HEK293 (cell line): ENCODE measurements at regions not wholly inside any gene's neighbourhood (a gene's known extent, or its start where the extent isn't known, plus 50 kb on each side); places are given as distances from the start of the nearest gene placed in this dataset.

ENCODE experiments used
- CTCF ChIA-PET: fragments of 350-600 bp; formaldehyde crosslinking; extraction: SDS; loops from one replicate; lab custom pipeline; 2021; ENCODE audit warnings: antibody characterized with exemption; lab: Yijun Ruan, JAX
- POLR2A ChIA-PET: fragments of 300-600 bp; formaldehyde crosslinking; extraction: SDS; loops from one replicate; lab custom pipeline; 2020; ENCODE audit warnings: antibody characterized with exemption, inconsistent platforms; lab: Yijun Ruan, JAX
- H3K27ac ChIP-seq: fragments of 200-500 bp; sonication (Bioruptor generic); 2 replicates; pipeline ENCODE4 v1.5.1; 2014; ENCODE audit warnings: low read depth, low read length, control low read depth, inconsistent platforms; ENCODE audit errors: extremely low read depth
- H3K36me3 ChIP-seq, 2 experiments: fragments of 200-500 bp in 1 of 2; sonication (Bioruptor generic) in 1 of 2; 1 replicate in 1 of 2; 2 replicates in 1 of 2; pipeline ENCODE4 v1.5.1; 2014 to 2017; ENCODE audit warnings: inconsistent platforms in 2 of 2, low read length in 2 of 2; ENCODE audit not compliant: control insufficient read depth in 2 of 2, insufficient read depth in 1 of 2
- H3K4me1 ChIP-seq: fragments of 200-500 bp; sonication (Bioruptor generic); 2 replicates; pipeline ENCODE4 v1.5.1; 2014; ENCODE audit warnings: mild to moderate bottlenecking, low read length, inconsistent platforms; ENCODE audit not compliant: control insufficient read depth, insufficient read depth
- H3K4me3 ChIP-seq: 2 replicates; pipeline ENCODE4 v1.5.1; 2011; ENCODE audit warnings: low read depth, mild to moderate bottlenecking, control low read depth, low read length, moderate library complexity
- H3K9me3 ChIP-seq: fragments of 200-500 bp; sonication (Bioruptor generic); 2 replicates; pipeline ENCODE4 v1.5.1; 2014; ENCODE audit warnings: low read depth, low read length, inconsistent platforms; ENCODE audit not compliant: control insufficient read depth, insufficient read depth
- FEZF1 ChIP-seq: fragments of 450-650 bp; formaldehyde crosslinking; IDR thresholded peaks from 2 replicates; pipeline ENCODE4 v1.5.1; 2016; ENCODE audit warnings: missing biosample characterization, missing genetic modification characterization
- HOXC10 ChIP-seq: sonication (generic); formaldehyde crosslinking; IDR thresholded peaks from 2 replicates; pipeline ENCODE4 v1.8.1; 2023; ENCODE audit warnings: mild to moderate bottlenecking, missing genetic modification reagents
- KLF7 ChIP-seq: fragments of 450-650 bp; formaldehyde crosslinking; IDR thresholded peaks from 2 replicates; pipeline ENCODE4 v1.5.1; 2016; ENCODE audit warnings: missing biosample characterization, missing genetic modification characterization, borderline replicate concordance
- MEIS1 ChIP-seq: sonication (generic); formaldehyde crosslinking; IDR thresholded peaks from 2 replicates; pipeline ENCODE4 v1.8.1; 2022; ENCODE audit warnings: missing genetic modification reagents, mild to moderate bottlenecking, borderline replicate concordance
- SETDB1 ChIP-seq: IDR thresholded peaks from one replicate; pipeline ENCODE4 v1.6.1; 2017; ENCODE audit warnings: mild to moderate bottlenecking, low read length, moderate library complexity, mixed read lengths; ENCODE audit not compliant: insufficient read length
- TRIM28 ChIP-seq: IDR thresholded peaks from 2 replicates; pipeline ENCODE4 v1.6.1; 2011; ENCODE audit warnings: low read length, control low read depth, borderline replicate concordance
- ZBTB48 ChIP-seq: fragments of 450-650 bp; formaldehyde crosslinking; IDR thresholded peaks from 2 replicates; pipeline ENCODE4 v1.5.1; 2016; ENCODE audit warnings: missing biosample characterization, missing genetic modification characterization
- ZBTB8A ChIP-seq: fragments of 450-650 bp; formaldehyde crosslinking; IDR thresholded peaks from 2 replicates; pipeline ENCODE4 v1.5.1; 2016; ENCODE audit warnings: missing biosample characterization, missing genetic modification characterization
- ZNF16 ChIP-seq: fragments of 450-650 bp; formaldehyde crosslinking; IDR thresholded peaks from 2 replicates; pipeline ENCODE4 v1.5.1; 2016; ENCODE audit warnings: low read depth, missing biosample characterization, missing genetic modification characterization
- ZNF433 ChIP-seq: fragments of 450-650 bp; formaldehyde crosslinking; IDR thresholded peaks from 2 replicates; pipeline ENCODE4 v1.5.1; 2016; ENCODE audit warnings: missing biosample characterization, missing genetic modification characterization, low read depth
- ZNF529 ChIP-seq: fragments of 450-650 bp; formaldehyde crosslinking; IDR thresholded peaks from 2 replicates; pipeline ENCODE4 v1.5.1; 2017; ENCODE audit warnings: missing genetic modification characterization, missing biosample characterization; ENCODE audit not compliant: insufficient replicate concordance
- ZNF530 ChIP-seq: fragments of 450-650 bp; formaldehyde crosslinking; IDR thresholded peaks from 2 replicates; pipeline ENCODE4 v1.5.1; 2016; ENCODE audit warnings: low read depth, missing biosample characterization, missing genetic modification characterization
- ZNF548 ChIP-seq: fragments of 450-650 bp; formaldehyde crosslinking; IDR thresholded peaks from 2 replicates; pipeline ENCODE4 v1.5.1; 2016; ENCODE audit warnings: missing biosample characterization, missing genetic modification characterization
- ZNF555 ChIP-seq: fragments of 450-650 bp; formaldehyde crosslinking; conservative IDR thresholded peaks from 2 replicates; pipeline ENCODE4 v1.5.1; 2017; ENCODE audit warnings: missing biosample characterization, mild to moderate bottlenecking, missing genetic modification characterization, inconsistent platforms
- ZNF629 ChIP-seq: fragments of 450-650 bp; formaldehyde crosslinking; IDR thresholded peaks from 2 replicates; pipeline ENCODE4 v1.5.1; 2017; ENCODE audit warnings: missing biosample characterization, missing genetic modification characterization
- ZNF664 ChIP-seq: fragments of 450-650 bp; formaldehyde crosslinking; IDR thresholded peaks from 2 replicates; pipeline ENCODE4 v1.5.1; 2016; ENCODE audit warnings: missing biosample characterization, missing genetic modification characterization
- ZNF837 ChIP-seq: fragments of 450-650 bp; formaldehyde crosslinking; IDR thresholded peaks from 2 replicates; pipeline ENCODE4 v1.5.1; 2016; ENCODE audit warnings: missing biosample characterization, missing genetic modification characterization
- TF ChIP-seq, protein P1 (sequence below): fragments of 450-650 bp; formaldehyde crosslinking; optimal IDR thresholded peaks from 2 replicates; pipeline ENCODE3; 2016; ENCODE audit warnings: missing biosample characterization, mild to moderate bottlenecking, missing genetic modification characterization
- TF ChIP-seq, protein P2 (sequence below): fragments of 450-650 bp; formaldehyde crosslinking; IDR thresholded peaks from 2 replicates; pipeline ENCODE4 v1.5.1; 2016; ENCODE audit warnings: missing biosample characterization, missing genetic modification characterization
- TF ChIP-seq, protein P3 (sequence below): fragments of 450-650 bp; IDR thresholded peaks from 2 replicates; pipeline ENCODE4 v1.5.1; 2018; ENCODE audit warnings: missing biosample characterization, missing genetic modification characterization
- TF ChIP-seq, protein P4 (sequence below): fragments of 450-650 bp; IDR thresholded peaks from 2 replicates; pipeline ENCODE4 v1.5.1; 2018; ENCODE audit warnings: missing biosample characterization, mild to moderate bottlenecking, missing genetic modification characterization
- TF ChIP-seq, protein P5 (sequence below): fragments of 450-650 bp; formaldehyde crosslinking; IDR thresholded peaks from 2 replicates; pipeline ENCODE4 v1.5.1; 2016; ENCODE audit warnings: missing biosample characterization, missing genetic modification characterization

DNA sequence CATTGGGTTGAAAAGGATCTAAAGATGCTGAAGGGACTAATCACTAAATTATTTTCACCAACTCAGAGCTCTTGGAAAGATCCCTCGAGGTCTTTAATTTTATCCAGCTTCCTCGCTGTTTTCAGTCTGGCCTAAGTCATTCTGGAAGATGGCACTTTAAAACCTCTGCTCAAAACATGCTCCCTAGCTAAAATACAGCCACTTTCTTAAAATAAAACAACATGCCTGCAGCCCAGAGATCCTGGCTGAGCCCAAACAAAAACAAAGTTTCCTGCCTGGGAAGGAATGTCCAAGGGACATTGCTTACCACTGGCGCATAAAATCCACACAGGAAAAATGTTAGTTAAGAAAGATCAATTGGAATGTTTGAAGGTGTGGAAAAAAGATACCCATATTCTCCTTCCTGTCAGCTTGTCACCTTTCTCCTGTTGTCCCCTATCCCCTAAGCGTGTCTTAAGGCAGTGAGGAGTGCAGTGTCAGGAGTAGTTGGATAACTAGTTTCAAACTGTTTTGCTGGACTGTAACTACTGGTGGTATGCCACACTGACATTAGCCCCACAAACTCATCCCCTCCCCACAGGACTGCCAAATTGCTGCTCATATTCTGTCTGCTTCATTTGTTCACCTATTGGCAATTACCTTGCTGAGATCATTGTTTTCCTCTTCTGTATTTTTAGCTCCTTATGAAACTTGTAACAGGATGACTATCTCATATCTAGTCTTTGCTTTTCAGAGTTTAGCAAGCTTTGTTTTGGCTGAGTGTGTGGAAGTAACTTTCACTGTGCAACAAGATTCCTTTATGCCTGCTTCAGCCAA, 108.3 kb upstream of the SESN3 start:
- CTCF ChIA-PET = interaction anchor here (0.7 to 0.9 kb wide), 2 partner anchors 82 to 356 kb away, joined by 3 read pairs; no protein-coding TSS in a partner anchor
- POLR2A ChIA-PET = interaction anchor here (0.6 to 1.8 kb wide), 3 partner anchors 108 to 729 kb away, joined by 3 to 6 read pairs (median 3); partner anchors contain the start of gene SESN3
- H3K4me1 ChIP-seq = peaks cover 17% of the 10 kb centered on the region
- H3K36me3 ChIP-seq = no peaks in the 10 kb centered on the region
- peak overlapping the region; percentile 44 for H3K27ac ChIP-seq
- H3K4me3 ChIP-seq = no peak overlapping the region
- no peaks in the 10 kb centered on the region for H3K9me3 ChIP-seq
- TF ChIP-seq, protein P1, sequence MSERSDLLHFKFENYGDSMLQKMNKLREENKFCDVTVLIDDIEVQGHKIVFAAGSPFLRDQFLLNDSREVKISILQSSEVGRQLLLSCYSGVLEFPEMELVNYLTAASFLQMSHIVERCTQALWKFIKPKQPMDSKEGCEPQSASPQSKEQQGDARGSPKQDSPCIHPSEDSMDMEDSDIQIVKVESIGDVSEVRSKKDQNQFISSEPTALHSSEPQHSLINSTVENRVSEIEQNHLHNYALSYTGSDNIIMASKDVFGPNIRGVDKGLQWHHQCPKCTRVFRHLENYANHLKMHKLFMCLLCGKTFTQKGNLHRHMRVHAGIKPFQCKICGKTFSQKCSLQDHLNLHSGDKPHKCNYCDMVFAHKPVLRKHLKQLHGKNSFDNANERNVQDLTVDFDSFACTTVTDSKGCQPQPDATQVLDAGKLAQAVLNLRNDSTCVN (tag by site-specific recombination) = no peak
- TF ChIP-seq, protein P2, sequence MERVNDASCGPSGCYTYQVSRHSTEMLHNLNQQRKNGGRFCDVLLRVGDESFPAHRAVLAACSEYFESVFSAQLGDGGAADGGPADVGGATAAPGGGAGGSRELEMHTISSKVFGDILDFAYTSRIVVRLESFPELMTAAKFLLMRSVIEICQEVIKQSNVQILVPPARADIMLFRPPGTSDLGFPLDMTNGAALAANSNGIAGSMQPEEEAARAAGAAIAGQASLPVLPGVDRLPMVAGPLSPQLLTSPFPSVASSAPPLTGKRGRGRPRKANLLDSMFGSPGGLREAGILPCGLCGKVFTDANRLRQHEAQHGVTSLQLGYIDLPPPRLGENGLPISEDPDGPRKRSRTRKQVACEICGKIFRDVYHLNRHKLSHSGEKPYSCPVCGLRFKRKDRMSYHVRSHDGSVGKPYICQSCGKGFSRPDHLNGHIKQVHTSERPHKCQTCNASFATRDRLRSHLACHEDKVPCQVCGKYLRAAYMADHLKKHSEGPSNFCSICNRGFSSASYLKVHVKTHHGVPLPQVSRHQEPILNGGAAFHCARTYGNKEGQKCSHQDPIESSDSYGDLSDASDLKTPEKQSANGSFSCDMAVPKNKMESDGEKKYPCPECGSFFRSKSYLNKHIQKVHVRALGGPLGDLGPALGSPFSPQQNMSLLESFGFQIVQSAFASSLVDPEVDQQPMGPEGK (tag by site-specific recombination) = no peak

DNA sequence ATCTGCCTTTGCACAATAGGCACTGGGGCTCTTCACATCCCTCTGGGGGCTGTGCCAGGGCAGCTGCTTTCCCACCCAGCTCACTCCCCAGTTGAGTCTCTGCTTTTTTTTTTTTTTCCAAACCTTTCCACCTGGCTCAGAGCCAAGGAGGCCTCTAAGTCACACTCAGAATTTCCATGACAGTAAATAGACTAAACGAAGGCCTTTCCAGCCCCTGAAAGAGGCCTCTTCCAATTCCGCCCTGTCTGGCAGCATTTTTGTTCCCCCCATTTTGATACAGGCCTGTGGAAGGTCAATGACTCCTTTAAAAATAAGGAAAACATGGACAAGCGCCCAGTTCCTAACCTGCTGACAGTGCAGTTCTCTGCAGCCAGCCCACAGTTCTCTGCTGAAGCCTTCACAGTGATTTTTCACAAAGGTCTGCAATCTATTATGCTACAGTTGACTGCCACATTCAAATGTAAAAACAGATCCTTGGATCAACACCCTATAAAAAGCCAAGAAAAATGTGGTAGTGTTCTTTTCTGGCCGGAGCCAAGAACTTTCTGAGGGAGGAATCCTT, 107.5 kb upstream of the SESN3 start:
- H3K4me3 ChIP-seq = no peak overlapping the region
- no peaks in the 10 kb centered on the region for H3K9me3 ChIP-seq
- TF ChIP-seq ZNF629 (no peak), SETDB1 (no peak), TRIM28 (peak; percentile 10; the same call in 1 of the 2 replicates), KLF7 (no peak), HOXC10 (CRISPR knock-in tag) (no peak), ZNF837 (no peak), FEZF1 (tag by site-specific recombination) (peak; percentile 26; the same call in 1 of the 2 replicates), MEIS1 (CRISPR knock-in tag) (no peak), ZNF529 (tag by site-specific recombination) (no peak)
- TF ChIP-seq, protein P3, sequence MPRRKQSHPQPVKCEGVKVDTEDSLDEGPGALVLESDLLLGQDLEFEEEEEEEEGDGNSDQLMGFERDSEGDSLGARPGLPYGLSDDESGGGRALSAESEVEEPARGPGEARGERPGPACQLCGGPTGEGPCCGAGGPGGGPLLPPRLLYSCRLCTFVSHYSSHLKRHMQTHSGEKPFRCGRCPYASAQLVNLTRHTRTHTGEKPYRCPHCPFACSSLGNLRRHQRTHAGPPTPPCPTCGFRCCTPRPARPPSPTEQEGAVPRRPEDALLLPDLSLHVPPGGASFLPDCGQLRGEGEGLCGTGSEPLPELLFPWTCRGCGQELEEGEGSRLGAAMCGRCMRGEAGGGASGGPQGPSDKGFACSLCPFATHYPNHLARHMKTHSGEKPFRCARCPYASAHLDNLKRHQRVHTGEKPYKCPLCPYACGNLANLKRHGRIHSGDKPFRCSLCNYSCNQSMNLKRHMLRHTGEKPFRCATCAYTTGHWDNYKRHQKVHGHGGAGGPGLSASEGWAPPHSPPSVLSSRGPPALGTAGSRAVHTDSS (tag by site-specific recombination) = no peak
- ChIA-PET CTCF (interaction anchor here (0.6 kb wide), 2 partner anchors 10 to 439 kb away, joined by 4 to 5 read pairs; no protein-coding TSS in a partner anchor), POLR2A (interaction anchor here (1.8 kb wide), 1 partner anchor 107 kb away, joined by 6 read pairs; the partner anchor contains the start of gene SESN3)
- no peaks in the 10 kb centered on the region for H3K36me3 ChIP-seq
- H3K4me1 ChIP-seq = peaks cover 17% of the 10 kb centered on the region
- peak overlapping the region; percentile 44 for H3K27ac ChIP-seq

DNA sequence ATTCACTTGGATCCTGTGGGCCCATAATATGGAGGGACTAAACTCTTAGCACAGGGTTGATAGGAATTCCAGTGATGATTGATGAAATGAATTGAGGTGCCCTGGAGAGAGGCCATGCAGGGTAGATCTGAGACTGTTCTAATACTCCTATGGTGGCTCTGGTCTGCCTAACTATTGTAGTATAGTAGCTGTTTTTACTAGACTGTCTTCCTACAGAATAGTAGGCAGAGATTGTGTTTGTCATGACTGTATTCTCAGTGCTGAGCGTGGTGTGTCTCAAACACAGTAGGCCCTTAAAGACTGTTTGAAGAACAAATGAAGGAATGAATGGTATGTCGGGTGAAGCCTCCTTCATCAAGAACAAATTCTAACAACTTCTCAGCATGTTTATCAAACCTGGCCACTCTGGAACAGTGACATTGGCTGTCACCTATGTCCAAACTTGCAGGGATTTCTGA, 107.0 kb upstream of the SESN3 start:
- peak overlapping the region; percentile 44 for H3K27ac ChIP-seq
- no peaks in the 10 kb centered on the region for H3K9me3 ChIP-seq
- TF ChIP-seq, protein P4, sequence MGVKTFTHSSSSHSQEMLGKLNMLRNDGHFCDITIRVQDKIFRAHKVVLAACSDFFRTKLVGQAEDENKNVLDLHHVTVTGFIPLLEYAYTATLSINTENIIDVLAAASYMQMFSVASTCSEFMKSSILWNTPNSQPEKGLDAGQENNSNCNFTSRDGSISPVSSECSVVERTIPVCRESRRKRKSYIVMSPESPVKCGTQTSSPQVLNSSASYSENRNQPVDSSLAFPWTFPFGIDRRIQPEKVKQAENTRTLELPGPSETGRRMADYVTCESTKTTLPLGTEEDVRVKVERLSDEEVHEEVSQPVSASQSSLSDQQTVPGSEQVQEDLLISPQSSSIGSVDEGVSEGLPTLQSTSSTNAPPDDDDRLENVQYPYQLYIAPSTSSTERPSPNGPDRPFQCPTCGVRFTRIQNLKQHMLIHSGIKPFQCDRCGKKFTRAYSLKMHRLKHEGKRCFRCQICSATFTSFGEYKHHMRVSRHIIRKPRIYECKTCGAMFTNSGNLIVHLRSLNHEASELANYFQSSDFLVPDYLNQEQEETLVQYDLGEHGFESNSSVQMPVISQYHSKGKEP (tag by site-specific recombination) = no peak
- no peak for TF ChIP-seq ZNF16 (tag by site-specific recombination)
- TF ChIP-seq ZBTB8A (tag by site-specific recombination) = no peak
- TF ChIP-seq ZNF664 (tag by site-specific recombination) = no peak
- no peak for TF ChIP-seq ZNF548 (tag by site-specific recombination)
- TF ChIP-seq ZNF433 (tag by site-specific recombination) = no peak
- no peak for TF ChIP-seq ZNF530 (tag by site-specific recombination)
- TF ChIP-seq ZBTB48 = no peak
- TF ChIP-seq ZNF629 = no peak
- TF ChIP-seq, protein P5, sequence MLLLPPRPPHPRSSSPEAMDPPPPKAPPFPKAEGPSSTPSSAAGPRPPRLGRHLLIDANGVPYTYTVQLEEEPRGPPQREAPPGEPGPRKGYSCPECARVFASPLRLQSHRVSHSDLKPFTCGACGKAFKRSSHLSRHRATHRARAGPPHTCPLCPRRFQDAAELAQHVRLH (tag by site-specific recombination) = no peak
- TF ChIP-seq, protein P1 (tag by site-specific recombination) = no peak
- TF ChIP-seq ZNF555 = no peak
- CTCF ChIA-PET = interaction anchor here (0.6 kb wide), 2 partner anchors 11 to 440 kb away, joined by 4 to 5 read pairs; no protein-coding TSS in a partner anchor
- POLR2A ChIA-PET = no interaction called here
- no peak overlapping the region for H3K4me3 ChIP-seq
- no peaks in the 10 kb centered on the region for H3K36me3 ChIP-seq
- peaks cover 17% of the 10 kb centered on the region for H3K4me1 ChIP-seq
